RWPE2 (cell line): ENCODE measurements at regions not wholly inside any gene's neighbourhood (a gene's known extent, or its start where the extent isn't known, plus 50 kb on each side); places are given as distances from the start of the nearest gene placed in this dataset.
A peak's percentile ranks its signal among the peaks of the same experiment; 100 is the strongest.

Experiments
- ATAC-seq: fragments of 200-7000 bp; cut with Tn5 transposase; 3 replicates; pipeline ENCODE4 v1.9.1; 2021; ENCODE audit warnings: low read depth
- DNase-seq: peaks from one replicate; pipeline ENCODE4 v3.0.0-alpha.2; 2020; ENCODE audit warnings: low spot score
- H3K27ac ChIP-seq: fragments of 450-650 bp; 2 replicates; pipeline ENCODE4 v1.5.1; 2017; ENCODE audit warnings: mild to moderate bottlenecking; ENCODE audit not compliant: poor library complexity, severe bottlenecking
- H3K27me3 ChIP-seq: fragments of 250-450 bp; sonication (Bioruptor Pico); 2 replicates; pipeline ENCODE4 v1.5.1; 2021; ENCODE audit warnings: mild to moderate bottlenecking, moderate library complexity; ENCODE audit not compliant: insufficient read depth, poor library complexity, severe bottlenecking
- H3K36me3 ChIP-seq: fragments of 250-450 bp; sonication (Bioruptor Pico); 2 replicates; pipeline ENCODE4 v1.5.1; 2020; ENCODE audit warnings: low read depth, mild to moderate bottlenecking, moderate library complexity
- H3K4me1 ChIP-seq: fragments of 250-450 bp; sonication (Bioruptor Pico); 2 replicates; pipeline ENCODE4 v1.5.1; 2021; ENCODE audit warnings: mild to moderate bottlenecking, moderate library complexity; ENCODE audit not compliant: insufficient read depth, poor library complexity, severe bottlenecking
- H3K4me3 ChIP-seq: fragments of 250-450 bp; sonication (Bioruptor Pico); 2 replicates; pipeline ENCODE4 v1.5.1; 2021; ENCODE audit warnings: mild to moderate bottlenecking, moderate library complexity; ENCODE audit not compliant: severe bottlenecking
- H3K9me3 ChIP-seq: fragments of 250-450 bp; sonication (Bioruptor Pico); 2 replicates; pipeline ENCODE4 v1.5.1; 2021; ENCODE audit warnings: mild to moderate bottlenecking, moderate library complexity; ENCODE audit not compliant: severe bottlenecking
- CTCF ChIP-seq: fragments of 450-650 bp; IDR thresholded peaks from one replicate; pipeline ENCODE4 v1.5.1; 2017; ENCODE audit warnings: mild to moderate bottlenecking, moderate library complexity; ENCODE audit not compliant: poor library complexity, severe bottlenecking

GRCh38 chr4:41433361-41433760 is 104.6 kb upstream of the LIMCH1 start:
- Histone ChIP-seq H3K4me1 (peaks cover 36% of the 10 kb centered on the region), H3K36me3 (no peaks in the 10 kb centered on the region), H3K27me3 (no peaks in the 10 kb centered on the region), H3K27ac (peak overlapping the region; percentile 74), H3K4me3 (no peak overlapping the region), H3K9me3 (no peaks in the 10 kb centered on the region)
- no peak for ATAC-seq
- no peak for DNase-seq
- TF ChIP-seq CTCF = no peak

GRCh38 chr4:41435510-41435909 is 102.4 kb upstream of the LIMCH1 start:
- Histone ChIP-seq H3K27ac (no peak overlapping the region), H3K4me3 (no peak overlapping the region), H3K9me3 (no peaks in the 10 kb centered on the region), H3K4me1 (peaks cover 42% of the 10 kb centered on the region), H3K27me3 (no peaks in the 10 kb centered on the region), H3K36me3 (no peaks in the 10 kb centered on the region)
- no peak for TF ChIP-seq CTCF
- ATAC-seq (no peak), DNase-seq (no peak)

- H3K4me3 ChIP-seq = no peak overlapping the region
- H3K4me1 ChIP-seq = peaks cover 42% of the 10 kb centered on the region
- no peaks in the 10 kb centered on the region for H3K27me3 ChIP-seq
- H3K27ac ChIP-seq = peak overlapping the region; percentile 48
- H3K9me3 ChIP-seq = no peaks in the 10 kb centered on the region
- TF ChIP-seq CTCF = no peak
- DNase-seq (no peak), ATAC-seq (no peak)
- H3K36me3 ChIP-seq = no peaks in the 10 kb centered on the region
Observed at GRCh38 chr4:41436419-41436818, 101.5 kb upstream of the LIMCH1 start.

- H3K4me3 ChIP-seq = no peak overlapping the region
- DNase-seq (no peak), ATAC-seq (peak; percentile 28; the same call in 2 of the 3 replicates)
- no peaks in the 10 kb centered on the region for H3K27me3 ChIP-seq
- TF ChIP-seq CTCF = no peak
- peaks cover 39% of the 10 kb centered on the region for H3K4me1 ChIP-seq
- peak overlapping the region; percentile 48 for H3K27ac ChIP-seq
- no peaks in the 10 kb centered on the region for H3K9me3 ChIP-seq
- no peaks in the 10 kb centered on the region for H3K36me3 ChIP-seq
Observed at GRCh38 chr4:41437111-41437536, 100.8 kb upstream of the LIMCH1 start.

DNA sequence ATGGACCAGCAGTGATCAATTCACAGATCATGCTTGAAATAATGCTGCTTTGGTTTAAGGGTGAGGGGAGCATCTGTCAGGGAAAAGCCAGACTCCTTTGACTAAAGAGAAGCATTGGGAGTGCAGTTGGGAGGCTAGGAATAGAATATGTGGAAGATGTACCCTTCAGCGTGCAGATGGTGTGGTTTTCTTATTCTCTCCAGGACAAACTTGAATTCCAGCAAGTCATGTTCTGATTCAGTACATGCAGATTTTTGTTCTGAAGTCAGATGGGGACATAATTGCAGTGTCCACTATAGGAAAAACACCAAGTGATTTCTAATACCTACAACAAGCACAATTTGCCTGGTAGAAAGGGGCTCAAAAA is 99.0 kb upstream of the LIMCH1 start:
- H3K9me3 ChIP-seq = no peaks in the 10 kb centered on the region
- no peaks in the 10 kb centered on the region for H3K36me3 ChIP-seq
- no peak for DNase-seq
- no peak for ATAC-seq
- no peak for TF ChIP-seq CTCF
- H3K4me3 ChIP-seq = no peak overlapping the region
- H3K4me1 ChIP-seq = peaks cover 32% of the 10 kb centered on the region
- no peak overlapping the region for H3K27ac ChIP-seq
- no peaks in the 10 kb centered on the region for H3K27me3 ChIP-seq
